HepG2 (cell line): ENCODE measurements at regions not wholly inside any gene's neighbourhood (a gene's known extent, or its start where the extent isn't known, plus 50 kb on each side); places are given as distances from the start of the nearest gene placed in this dataset.

ENCODE experiments used
- CHCHD3 ChIP-seq: sonication (generic); formaldehyde crosslinking; IDR thresholded peaks from 2 replicates; pipeline ENCODE4 v1.8.0; 2022; ENCODE audit warnings: mild to moderate bottlenecking, missing genetic modification reagents, moderate library complexity
- ELF3 ChIP-seq: IDR thresholded peaks from 2 replicates; pipeline ENCODE4 v1.6.1; 2016; ENCODE audit warnings: missing genetic modification reagents, missing compliant biosample characterization
- EP300 ChIP-seq, 3 experiments: sonication (generic) in 1 of 3; formaldehyde crosslinking in 1 of 3; IDR thresholded peaks; 2 replicates each; pipeline versions ENCODE4 v1.5.1 to v1.6.1; 2011 to 2020; ENCODE audit warnings: low read depth in 2 of 3, low read length in 2 of 3, borderline replicate concordance in 1 of 3, improper control_type of control experiment in 1 of 3, mild to moderate bottlenecking in 1 of 3, missing genetic modification reagents in 1 of 3, moderate library complexity in 1 of 3
- LCORL ChIP-seq, 2 experiments: fragments of 450-650 bp in 1 of 2; sonication (generic) in 1 of 2; formaldehyde crosslinking in 1 of 2; IDR thresholded peaks; 2 replicates each; pipeline versions ENCODE4 v1.5.0 to v1.6.1; 2017 to 2020; ENCODE audit warnings: antibody characterized with exemption in 1 of 2, missing genetic modification reagents in 1 of 2
- MXI1 ChIP-seq: IDR thresholded peaks from 3 replicates; pipeline ENCODE4 v1.6.1; 2012; ENCODE audit warnings: low read depth, low read length, inconsistent platforms, borderline replicate concordance
- POLR2AphosphoS5 ChIP-seq: IDR thresholded peaks from 2 replicates; pipeline ENCODE4 v1.6.1; 2012; ENCODE audit warnings: low read depth, low read length
- RAD21 ChIP-seq: fragments of 450-650 bp; formaldehyde crosslinking; IDR thresholded peaks from 2 replicates; pipeline ENCODE4 v1.5.0; 2020; ENCODE audit warnings: mild to moderate bottlenecking
- SMARCE1 ChIP-seq: fragments of 450-650 bp; IDR thresholded peaks from 2 replicates; pipeline ENCODE4 v1.6.1; 2017; ENCODE audit warnings: borderline replicate concordance
- ZNF335 ChIP-seq: sonication (generic); formaldehyde crosslinking; IDR thresholded peaks from 2 replicates; pipeline ENCODE4 v1.4.0; 2020; ENCODE audit warnings: missing genetic modification reagents
- TF ChIP-seq, protein P1 (sequence below): sonication (generic); formaldehyde crosslinking; IDR thresholded peaks from 2 replicates; pipeline ENCODE4 v1.5.1; 2020; ENCODE audit warnings: missing genetic modification reagents, mild to moderate bottlenecking, borderline replicate concordance
- TF ChIP-seq, protein P2 (sequence below), 2 experiments: IDR thresholded peaks; 2 replicates each; pipeline ENCODE4 v1.6.1; 2011 to 2012; ENCODE audit warnings: low read length in 2 of 2, borderline replicate concordance in 1 of 2, low read depth in 1 of 2, mild to moderate bottlenecking in 1 of 2, moderate library complexity in 1 of 2
- TF ChIP-seq, protein P3 (sequence below): IDR thresholded peaks from 2 replicates; pipeline ENCODE4 v1.6.1; 2012; ENCODE audit warnings: inconsistent platforms
- TF ChIP-seq, protein P4 (sequence below): sonication (generic); formaldehyde crosslinking; IDR thresholded peaks from 2 replicates; pipeline ENCODE4 v1.5.0; 2020; ENCODE audit warnings: mild to moderate bottlenecking, missing genetic modification reagents, moderate library complexity
- TF ChIP-seq, protein P5 (sequence below): sonication (generic); formaldehyde crosslinking; IDR thresholded peaks from 2 replicates; pipeline ENCODE4 v1.8.1; 2022; ENCODE audit warnings: mild to moderate bottlenecking, missing genetic modification reagents

DNA sequence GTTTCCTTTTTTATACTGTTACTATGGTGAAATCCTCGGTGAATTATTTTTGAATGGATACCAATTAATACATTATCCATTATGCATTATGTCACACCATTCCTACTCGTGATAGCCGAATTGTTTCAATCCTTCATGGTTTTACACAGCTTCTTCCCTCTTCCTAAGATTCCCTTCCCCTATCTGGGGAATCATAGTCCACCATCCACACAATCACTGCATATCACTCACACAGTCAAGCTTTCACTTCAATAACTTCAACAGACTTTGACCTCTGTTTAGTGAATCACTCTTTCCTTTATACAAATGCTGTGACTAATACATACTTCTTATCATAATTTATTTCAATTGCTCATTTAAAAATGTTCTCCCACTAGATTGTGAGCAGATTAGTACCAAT, 1108.1 kb upstream of the LRRTM1 start:
- TF ChIP-seq LCORL (IDR thresholded peaks at IDR 0.05): no peak
- TF ChIP-seq LCORL (CRISPR knock-in tag; IDR thresholded peaks at IDR 0.05): no peak
- TF ChIP-seq ELF3: no peak
- TF ChIP-seq POLR2AphosphoS5: no peak
- TF ChIP-seq, protein P1, sequence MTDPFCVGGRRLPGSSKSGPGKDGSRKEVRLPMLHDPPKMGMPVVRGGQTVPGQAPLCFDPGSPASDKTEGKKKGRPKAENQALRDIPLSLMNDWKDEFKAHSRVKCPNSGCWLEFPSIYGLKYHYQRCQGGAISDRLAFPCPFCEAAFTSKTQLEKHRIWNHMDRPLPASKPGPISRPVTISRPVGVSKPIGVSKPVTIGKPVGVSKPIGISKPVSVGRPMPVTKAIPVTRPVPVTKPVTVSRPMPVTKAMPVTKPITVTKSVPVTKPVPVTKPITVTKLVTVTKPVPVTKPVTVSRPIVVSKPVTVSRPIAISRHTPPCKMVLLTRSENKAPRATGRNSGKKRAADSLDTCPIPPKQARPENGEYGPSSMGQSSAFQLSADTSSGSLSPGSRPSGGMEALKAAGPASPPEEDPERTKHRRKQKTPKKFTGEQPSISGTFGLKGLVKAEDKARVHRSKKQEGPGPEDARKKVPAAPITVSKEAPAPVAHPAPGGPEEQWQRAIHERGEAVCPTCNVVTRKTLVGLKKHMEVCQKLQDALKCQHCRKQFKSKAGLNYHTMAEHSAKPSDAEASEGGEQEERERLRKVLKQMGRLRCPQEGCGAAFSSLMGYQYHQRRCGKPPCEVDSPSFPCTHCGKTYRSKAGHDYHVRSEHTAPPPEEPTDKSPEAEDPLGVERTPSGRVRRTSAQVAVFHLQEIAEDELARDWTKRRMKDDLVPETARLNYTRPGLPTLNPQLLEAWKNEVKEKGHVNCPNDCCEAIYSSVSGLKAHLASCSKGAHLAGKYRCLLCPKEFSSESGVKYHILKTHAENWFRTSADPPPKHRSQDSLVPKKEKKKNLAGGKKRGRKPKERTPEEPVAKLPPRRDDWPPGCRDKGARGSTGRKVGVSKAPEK (CRISPR knock-in tag): no peak
- no peak for TF ChIP-seq EP300 (IDR thresholded peaks at IDR 0.05; ENCODE audit: low read depth in 2 of 2, low read length in 2 of 2)
- TF ChIP-seq EP300 (CRISPR knock-in tag; IDR thresholded peaks at IDR 0.05; ENCODE audit: borderline replicate concordance): no peak
- TF ChIP-seq, protein P2, sequence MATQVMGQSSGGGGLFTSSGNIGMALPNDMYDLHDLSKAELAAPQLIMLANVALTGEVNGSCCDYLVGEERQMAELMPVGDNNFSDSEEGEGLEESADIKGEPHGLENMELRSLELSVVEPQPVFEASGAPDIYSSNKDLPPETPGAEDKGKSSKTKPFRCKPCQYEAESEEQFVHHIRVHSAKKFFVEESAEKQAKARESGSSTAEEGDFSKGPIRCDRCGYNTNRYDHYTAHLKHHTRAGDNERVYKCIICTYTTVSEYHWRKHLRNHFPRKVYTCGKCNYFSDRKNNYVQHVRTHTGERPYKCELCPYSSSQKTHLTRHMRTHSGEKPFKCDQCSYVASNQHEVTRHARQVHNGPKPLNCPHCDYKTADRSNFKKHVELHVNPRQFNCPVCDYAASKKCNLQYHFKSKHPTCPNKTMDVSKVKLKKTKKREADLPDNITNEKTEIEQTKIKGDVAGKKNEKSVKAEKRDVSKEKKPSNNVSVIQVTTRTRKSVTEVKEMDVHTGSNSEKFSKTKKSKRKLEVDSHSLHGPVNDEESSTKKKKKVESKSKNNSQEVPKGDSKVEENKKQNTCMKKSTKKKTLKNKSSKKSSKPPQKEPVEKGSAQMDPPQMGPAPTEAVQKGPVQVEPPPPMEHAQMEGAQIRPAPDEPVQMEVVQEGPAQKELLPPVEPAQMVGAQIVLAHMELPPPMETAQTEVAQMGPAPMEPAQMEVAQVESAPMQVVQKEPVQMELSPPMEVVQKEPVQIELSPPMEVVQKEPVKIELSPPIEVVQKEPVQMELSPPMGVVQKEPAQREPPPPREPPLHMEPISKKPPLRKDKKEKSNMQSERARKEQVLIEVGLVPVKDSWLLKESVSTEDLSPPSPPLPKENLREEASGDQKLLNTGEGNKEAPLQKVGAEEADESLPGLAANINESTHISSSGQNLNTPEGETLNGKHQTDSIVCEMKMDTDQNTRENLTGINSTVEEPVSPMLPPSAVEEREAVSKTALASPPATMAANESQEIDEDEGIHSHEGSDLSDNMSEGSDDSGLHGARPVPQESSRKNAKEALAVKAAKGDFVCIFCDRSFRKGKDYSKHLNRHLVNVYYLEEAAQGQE (IDR thresholded peaks at IDR 0.05; ENCODE audit: borderline replicate concordance in 1 of 2, low read depth in 1 of 2, low read length in 2 of 2): no peak
- TF ChIP-seq, protein P3, sequence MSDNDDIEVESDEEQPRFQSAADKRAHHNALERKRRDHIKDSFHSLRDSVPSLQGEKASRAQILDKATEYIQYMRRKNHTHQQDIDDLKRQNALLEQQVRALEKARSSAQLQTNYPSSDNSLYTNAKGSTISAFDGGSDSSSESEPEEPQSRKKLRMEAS: no peak
- TF ChIP-seq ZNF335 (CRISPR knock-in tag): no peak
- TF ChIP-seq, protein P4, sequence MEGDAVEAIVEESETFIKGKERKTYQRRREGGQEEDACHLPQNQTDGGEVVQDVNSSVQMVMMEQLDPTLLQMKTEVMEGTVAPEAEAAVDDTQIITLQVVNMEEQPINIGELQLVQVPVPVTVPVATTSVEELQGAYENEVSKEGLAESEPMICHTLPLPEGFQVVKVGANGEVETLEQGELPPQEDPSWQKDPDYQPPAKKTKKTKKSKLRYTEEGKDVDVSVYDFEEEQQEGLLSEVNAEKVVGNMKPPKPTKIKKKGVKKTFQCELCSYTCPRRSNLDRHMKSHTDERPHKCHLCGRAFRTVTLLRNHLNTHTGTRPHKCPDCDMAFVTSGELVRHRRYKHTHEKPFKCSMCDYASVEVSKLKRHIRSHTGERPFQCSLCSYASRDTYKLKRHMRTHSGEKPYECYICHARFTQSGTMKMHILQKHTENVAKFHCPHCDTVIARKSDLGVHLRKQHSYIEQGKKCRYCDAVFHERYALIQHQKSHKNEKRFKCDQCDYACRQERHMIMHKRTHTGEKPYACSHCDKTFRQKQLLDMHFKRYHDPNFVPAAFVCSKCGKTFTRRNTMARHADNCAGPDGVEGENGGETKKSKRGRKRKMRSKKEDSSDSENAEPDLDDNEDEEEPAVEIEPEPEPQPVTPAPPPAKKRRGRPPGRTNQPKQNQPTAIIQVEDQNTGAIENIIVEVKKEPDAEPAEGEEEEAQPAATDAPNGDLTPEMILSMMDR (CRISPR knock-in tag): no peak
- no peak for TF ChIP-seq RAD21
- no peak for TF ChIP-seq CHCHD3 (CRISPR knock-in tag)
- no peak for TF ChIP-seq SMARCE1
- TF ChIP-seq, protein P5, sequence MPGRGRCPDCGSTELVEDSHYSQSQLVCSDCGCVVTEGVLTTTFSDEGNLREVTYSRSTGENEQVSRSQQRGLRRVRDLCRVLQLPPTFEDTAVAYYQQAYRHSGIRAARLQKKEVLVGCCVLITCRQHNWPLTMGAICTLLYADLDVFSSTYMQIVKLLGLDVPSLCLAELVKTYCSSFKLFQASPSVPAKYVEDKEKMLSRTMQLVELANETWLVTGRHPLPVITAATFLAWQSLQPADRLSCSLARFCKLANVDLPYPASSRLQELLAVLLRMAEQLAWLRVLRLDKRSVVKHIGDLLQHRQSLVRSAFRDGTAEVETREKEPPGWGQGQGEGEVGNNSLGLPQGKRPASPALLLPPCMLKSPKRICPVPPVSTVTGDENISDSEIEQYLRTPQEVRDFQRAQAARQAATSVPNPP: no peak
- TF ChIP-seq MXI1: no peak
